T-cell (primary cell): ENCODE measurements at regions not wholly inside any gene's neighbourhood (a gene's known extent, or its start where the extent isn't known, plus 50 kb on each side); places are given as distances from the start of the nearest gene placed in this dataset.

Source experiments
- ATAC-seq, 4 experiments: fragments of 200-7000 bp in 3 of 4; fragments of 150-1000 bp in 1 of 4; cut with Tn5 transposase; replicated peaks in 1 of 4; 1 replicate in 3 of 4; 2 replicates in 1 of 4; pipeline ENCODE4 v1.10.0; 2021; ENCODE audit warnings: moderate library complexity in 3 of 4, mild to moderate bottlenecking in 2 of 4, moderate number of reproducible peaks in 1 of 4
- CTCF ChIA-PET, 2 donors: fragments of 300-600 bp; sonication (Branson Sonifier 250); formaldehyde crosslinking; loops; one replicate each; lab custom pipeline; 2022; ENCODE audit warnings: antibody characterized with exemption in 2 of 2; lab: Charles Lee
- POLR2A ChIA-PET, 2 donors: fragments of 300-600 bp; sonication (Branson Sonifier 250); formaldehyde crosslinking; loops; one replicate each; lab custom pipeline; 2022; ENCODE audit warnings: antibody characterized with exemption in 2 of 2; lab: Charles Lee
- DNase-seq, 35 experiments: peaks; one replicate each; pipeline versions ENCODE4 v3.0.0 to v3.0.0-alpha.2; 2013 to 2023
- H3K27ac ChIP-seq: one replicate; pipeline ENCODE4 v1.5.1; 2013; ENCODE audit warnings: low read length
- H3K27me3 ChIP-seq, 2 experiments: replicated peaks in 1 of 2; 1 replicate in 1 of 2; 2 replicates in 1 of 2; pipeline versions ENCODE4 v1.6.1 to v1.7.0; 2013; ENCODE audit warnings: low read length in 1 of 2, mixed read lengths in 1 of 2; ENCODE audit not compliant: control insufficient read depth in 2 of 2, insufficient read depth in 2 of 2; ENCODE audit errors: extremely low read depth in 1 of 2
- H3K36me3 ChIP-seq, 2 donors: 1 replicate in 1 of 2; 2 replicates in 1 of 2; pipeline versions ENCODE4 v1.6.1 to v1.7.0; 2013; ENCODE audit warnings: low read length in 1 of 2; ENCODE audit not compliant: control insufficient read depth in 2 of 2, insufficient read depth in 1 of 2; ENCODE audit errors: extremely low read depth in 1 of 2
- H3K4me1 ChIP-seq, 2 experiments: 1 replicate in 1 of 2; 2 replicates in 1 of 2; pipeline versions ENCODE4 v1.6.1 to v1.7.0; 2013; ENCODE audit warnings: low read length in 2 of 2, mixed read lengths in 1 of 2; ENCODE audit not compliant: insufficient read depth in 2 of 2, control insufficient read depth in 1 of 2; ENCODE audit errors: extremely low read depth in 1 of 2
- H3K4me3 ChIP-seq, 2 donors: 1 replicate in 1 of 2; 2 replicates in 1 of 2; pipeline versions ENCODE4 v1.5.1 to v1.7.0; 2013; ENCODE audit warnings: mild to moderate bottlenecking in 2 of 2, low read length in 1 of 2, moderate library complexity in 1 of 2; ENCODE audit not compliant: control insufficient read depth in 1 of 2; ENCODE audit errors: extremely low read depth in 1 of 2
- H3K9me3 ChIP-seq: 2 replicates; pipeline ENCODE4 v1.7.0; 2013
- H3K27ac Mint-ChIP-seq, 2 donors: one replicate each; pipeline ENCODE4 v1.8.0; 2020 to 2021; ENCODE audit warnings: mild to moderate bottlenecking in 2 of 2, mixed read lengths in 2 of 2
- H3K27me3 Mint-ChIP-seq, 2 donors: one replicate each; pipeline ENCODE4 v1.8.0; 2021 to 2022; ENCODE audit warnings: mixed read lengths in 2 of 2
- H3K36me3 Mint-ChIP-seq: one replicate; pipeline ENCODE4 v1.8.0; 2021; ENCODE audit warnings: mixed read lengths
- H3K4me1 Mint-ChIP-seq, 3 donors: one replicate each; pipeline ENCODE4 v1.8.0; 2020 to 2022; ENCODE audit warnings: mixed read lengths in 3 of 3, mild to moderate bottlenecking in 1 of 3
- H3K4me3 Mint-ChIP-seq, 3 donors: one replicate each; pipeline ENCODE4 v1.8.0; 2020 to 2022; ENCODE audit warnings: mild to moderate bottlenecking in 3 of 3, mixed read lengths in 3 of 3, moderate library complexity in 3 of 3
- H3K9me3 Mint-ChIP-seq, 3 donors: one replicate each; pipeline ENCODE4 v1.8.0; 2020 to 2022; ENCODE audit warnings: mixed read lengths in 3 of 3
- WGBS: methylation state at CpG from one replicate; pipeline ENCODE4 v1.1.5; 2013; ENCODE audit warnings: missing lambda C conversion rate; ENCODE audit not compliant: insufficient coverage; 5-methylcytosine and 5-hydroxymethylcytosine counted together

- CTCF ChIA-PET = no interaction called here
- H3K4me1 ChIP-seq = peaks cover 0 to 4% of the 10 kb centered on the region in 2 experiments
- Mint-ChIP-seq H3K9me3 (no peaks in the 10 kb centered on the region), H3K27me3 (no peaks in the 10 kb centered on the region), H3K27ac (no peak overlapping the region), H3K4me3 (no peak overlapping the region), H3K4me1 (peaks cover 7 to 14% (median 7%) of the 10 kb centered on the region in 3 donors), H3K36me3 (no peaks in the 10 kb centered on the region)
- WGBS = 79% methylated on average over 2 of the region's 6 CpGs
- H3K4me3 ChIP-seq = no peak overlapping the region
- ATAC-seq (no peak), DNase-seq (no peak)
- H3K27ac ChIP-seq = no peak overlapping the region
- no peaks in the 10 kb centered on the region for H3K27me3 ChIP-seq
- POLR2A ChIA-PET = no interaction called here
- no peaks in the 10 kb centered on the region for H3K9me3 ChIP-seq
- H3K36me3 ChIP-seq = no peaks in the 10 kb centered on the region
These were observed 102.0 kb upstream of the LEF1 start for GRCh38 chr4:108270466-108271450.

GRCh38 chr4:108264693-108265092, 96.0 kb upstream of the LEF1 start:
- DNase-seq = no peak
- H3K36me3 ChIP-seq = no peaks in the 10 kb centered on the region
- ATAC-seq = no peak
- no peak overlapping the region for H3K27ac Mint-ChIP-seq
- 57% methylated on average over 1 of the region's 4 CpGs for WGBS
- no peaks in the 10 kb centered on the region for H3K9me3 ChIP-seq
- H3K27ac ChIP-seq = no peak overlapping the region
- ChIA-PET CTCF (no interaction called here), POLR2A (no interaction called here)
- no peaks in the 10 kb centered on the region for H3K9me3 Mint-ChIP-seq
- H3K4me3 Mint-ChIP-seq = no peak overlapping the region
- H3K4me3 ChIP-seq = no peak overlapping the region
- H3K27me3 Mint-ChIP-seq = no peaks in the 10 kb centered on the region
- H3K27me3 ChIP-seq = no peaks in the 10 kb centered on the region
- peaks cover 2 to 16% (median 5%) of the 10 kb centered on the region in 3 donors for H3K4me1 Mint-ChIP-seq
- peaks cover 13% of the 10 kb centered on the region for H3K36me3 Mint-ChIP-seq
- H3K4me1 ChIP-seq = no peaks in the 10 kb centered on the region

- H3K36me3 Mint-ChIP-seq = peaks cover 13% of the 10 kb centered on the region
- H3K9me3 ChIP-seq = no peaks in the 10 kb centered on the region
- H3K27ac ChIP-seq = no peak overlapping the region
- ATAC-seq (no peak), DNase-seq (no peak)
- CTCF ChIA-PET = no interaction called here
- H3K36me3 ChIP-seq = no peaks in the 10 kb centered on the region
- H3K4me1 Mint-ChIP-seq = peaks cover 2 to 17% (median 9%) of the 10 kb centered on the region in 3 donors
- no peaks in the 10 kb centered on the region for H3K4me1 ChIP-seq
- POLR2A ChIA-PET = interaction anchor here in 1 of 2 donors (0.6 kb wide), 1 partner anchor 1236 kb away, joined by 3 read pairs; no protein-coding TSS in a partner anchor
- H3K27me3 ChIP-seq = no peaks in the 10 kb centered on the region
- no peaks in the 10 kb centered on the region for H3K9me3 Mint-ChIP-seq
- no peaks in the 10 kb centered on the region for H3K27me3 Mint-ChIP-seq
- no peak overlapping the region for H3K4me3 Mint-ChIP-seq
- H3K27ac Mint-ChIP-seq = no peak overlapping the region
- no CpG with 5 or more reads among the region's 1 CpG for WGBS
- H3K4me3 ChIP-seq = no peak overlapping the region
These were observed 94.3 kb upstream of the LEF1 start for GRCh38 chr4:108263057-108263456.

GRCh38 chr4:108261026-108261425, 92.3 kb upstream of the LEF1 start:
- ChIA-PET POLR2A (no interaction called here), CTCF (no interaction called here)
- ATAC-seq (no peak), DNase-seq (no peak)
- H3K27ac ChIP-seq = no peak overlapping the region
- no peaks in the 10 kb centered on the region for H3K9me3 Mint-ChIP-seq
- no peaks in the 10 kb centered on the region for H3K9me3 ChIP-seq
- no peaks in the 10 kb centered on the region for H3K27me3 Mint-ChIP-seq
- H3K4me3 ChIP-seq = no peak overlapping the region
- peaks cover 13% of the 10 kb centered on the region for H3K36me3 Mint-ChIP-seq
- H3K4me1 ChIP-seq = no peaks in the 10 kb centered on the region
- WGBS = no CpG with 5 or more reads among the region's 1 CpG
- H3K27me3 ChIP-seq = no peaks in the 10 kb centered on the region
- H3K27ac Mint-ChIP-seq = no peak overlapping the region
- H3K36me3 ChIP-seq = peaks cover 0 to 4% of the 10 kb centered on the region in 2 donors
- H3K4me3 Mint-ChIP-seq = no peak overlapping the region
- peaks cover 2 to 17% (median 10%) of the 10 kb centered on the region in 3 donors for H3K4me1 Mint-ChIP-seq

GRCh38 chr4:108256538-108256937, 87.8 kb upstream of the LEF1 start:
- no peaks in the 10 kb centered on the region for H3K4me1 ChIP-seq
- Mint-ChIP-seq H3K27ac (no peak overlapping the region), H3K4me1 (peaks cover 2 to 12% (median 10%) of the 10 kb centered on the region in 3 donors), H3K27me3 (no peaks in the 10 kb centered on the region), H3K4me3 (no peak overlapping the region), H3K9me3 (no peaks in the 10 kb centered on the region), H3K36me3 (peaks cover 3% of the 10 kb centered on the region)
- H3K27ac ChIP-seq = no peak overlapping the region
- CTCF ChIA-PET = interaction anchor here in 1 of 2 donors (0.6 kb wide), 1 partner anchor 39 kb away, joined by 3 read pairs; no protein-coding TSS in a partner anchor
- no peak for ATAC-seq
- no peak overlapping the region for H3K4me3 ChIP-seq
- peaks cover 0 to 4% of the 10 kb centered on the region in 2 donors for H3K36me3 ChIP-seq
- POLR2A ChIA-PET = no interaction called here
- no peak for DNase-seq
- H3K9me3 ChIP-seq = no peaks in the 10 kb centered on the region
- WGBS = 71% methylated on average over 4 of the region's 8 CpGs
- H3K27me3 ChIP-seq = no peaks in the 10 kb centered on the region

GRCh38 chr4:108255203-108255747, 86.5 kb upstream of the LEF1 start:
- Mint-ChIP-seq H3K4me3 (no peak overlapping the region), H3K27me3 (no peaks in the 10 kb centered on the region), H3K9me3 (no peaks in the 10 kb centered on the region), H3K4me1 (peaks cover 0 to 8% (median 7%) of the 10 kb centered on the region in 3 donors), H3K27ac (no peak overlapping the region), H3K36me3 (peaks cover 3% of the 10 kb centered on the region)
- ATAC-seq (no peak), DNase-seq (no peak)
- H3K4me3 ChIP-seq = no peak overlapping the region
- H3K27ac ChIP-seq = no peak overlapping the region
- H3K4me1 ChIP-seq = no peaks in the 10 kb centered on the region
- ChIA-PET POLR2A (interaction anchor here in 1 of 2 donors (0.5 kb wide), 1 partner anchor 388 kb away, joined by 3 read pairs; no protein-coding TSS in a partner anchor), CTCF (interaction anchor here in 1 of 2 donors (0.5 kb wide), 1 partner anchor 351 kb away, joined by 5 read pairs; no protein-coding TSS in a partner anchor)
- no peaks in the 10 kb centered on the region for H3K27me3 ChIP-seq
- peaks cover 0 to 4% of the 10 kb centered on the region in 2 donors for H3K36me3 ChIP-seq
- 100% methylated on average over 1 of the region's 2 CpGs for WGBS
- no peaks in the 10 kb centered on the region for H3K9me3 ChIP-seq
